RWPE2 (cell line): ENCODE measurements at regions not wholly inside any gene's neighbourhood (a gene's known extent, or its start where the extent isn't known, plus 50 kb on each side); places are given as distances from the start of the nearest gene placed in this dataset.

ENCODE experiments used
- ATAC-seq: fragments of 200-7000 bp; cut with Tn5 transposase; 3 replicates; pipeline ENCODE4 v1.9.1; 2021; ENCODE audit warnings: low read depth
- DNase-seq: peaks from one replicate; pipeline ENCODE4 v3.0.0-alpha.2; 2020; ENCODE audit warnings: low spot score
- H3K27ac ChIP-seq: fragments of 450-650 bp; 2 replicates; pipeline ENCODE4 v1.5.1; 2017; ENCODE audit warnings: mild to moderate bottlenecking; ENCODE audit not compliant: poor library complexity, severe bottlenecking
- H3K27me3 ChIP-seq: fragments of 250-450 bp; sonication (Bioruptor Pico); 2 replicates; pipeline ENCODE4 v1.5.1; 2021; ENCODE audit warnings: mild to moderate bottlenecking, moderate library complexity; ENCODE audit not compliant: insufficient read depth, poor library complexity, severe bottlenecking
- H3K36me3 ChIP-seq: fragments of 250-450 bp; sonication (Bioruptor Pico); 2 replicates; pipeline ENCODE4 v1.5.1; 2020; ENCODE audit warnings: low read depth, mild to moderate bottlenecking, moderate library complexity
- H3K4me1 ChIP-seq: fragments of 250-450 bp; sonication (Bioruptor Pico); 2 replicates; pipeline ENCODE4 v1.5.1; 2021; ENCODE audit warnings: mild to moderate bottlenecking, moderate library complexity; ENCODE audit not compliant: insufficient read depth, poor library complexity, severe bottlenecking
- H3K4me3 ChIP-seq: fragments of 250-450 bp; sonication (Bioruptor Pico); 2 replicates; pipeline ENCODE4 v1.5.1; 2021; ENCODE audit warnings: mild to moderate bottlenecking, moderate library complexity; ENCODE audit not compliant: severe bottlenecking
- H3K9me3 ChIP-seq: fragments of 250-450 bp; sonication (Bioruptor Pico); 2 replicates; pipeline ENCODE4 v1.5.1; 2021; ENCODE audit warnings: mild to moderate bottlenecking, moderate library complexity; ENCODE audit not compliant: severe bottlenecking
- TF ChIP-seq, protein P1 (sequence below): fragments of 450-650 bp; IDR thresholded peaks from one replicate; pipeline ENCODE4 v1.5.1; 2017; ENCODE audit warnings: mild to moderate bottlenecking, moderate library complexity; ENCODE audit not compliant: poor library complexity, severe bottlenecking

GRCh38 chr10:57809961-57810360, 457.7 kb downstream of the IPMK start:
- no peak for ATAC-seq
- Histone ChIP-seq H3K4me1 (peaks cover 12% of the 10 kb centered on the region), H3K27ac (no peak overlapping the region), H3K27me3 (no peaks in the 10 kb centered on the region), H3K9me3 (no peaks in the 10 kb centered on the region), H3K36me3 (no peaks in the 10 kb centered on the region), H3K4me3 (no peak overlapping the region)
- TF ChIP-seq, protein P1, sequence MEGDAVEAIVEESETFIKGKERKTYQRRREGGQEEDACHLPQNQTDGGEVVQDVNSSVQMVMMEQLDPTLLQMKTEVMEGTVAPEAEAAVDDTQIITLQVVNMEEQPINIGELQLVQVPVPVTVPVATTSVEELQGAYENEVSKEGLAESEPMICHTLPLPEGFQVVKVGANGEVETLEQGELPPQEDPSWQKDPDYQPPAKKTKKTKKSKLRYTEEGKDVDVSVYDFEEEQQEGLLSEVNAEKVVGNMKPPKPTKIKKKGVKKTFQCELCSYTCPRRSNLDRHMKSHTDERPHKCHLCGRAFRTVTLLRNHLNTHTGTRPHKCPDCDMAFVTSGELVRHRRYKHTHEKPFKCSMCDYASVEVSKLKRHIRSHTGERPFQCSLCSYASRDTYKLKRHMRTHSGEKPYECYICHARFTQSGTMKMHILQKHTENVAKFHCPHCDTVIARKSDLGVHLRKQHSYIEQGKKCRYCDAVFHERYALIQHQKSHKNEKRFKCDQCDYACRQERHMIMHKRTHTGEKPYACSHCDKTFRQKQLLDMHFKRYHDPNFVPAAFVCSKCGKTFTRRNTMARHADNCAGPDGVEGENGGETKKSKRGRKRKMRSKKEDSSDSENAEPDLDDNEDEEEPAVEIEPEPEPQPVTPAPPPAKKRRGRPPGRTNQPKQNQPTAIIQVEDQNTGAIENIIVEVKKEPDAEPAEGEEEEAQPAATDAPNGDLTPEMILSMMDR: no peak
- DNase-seq: no peak

DNA sequence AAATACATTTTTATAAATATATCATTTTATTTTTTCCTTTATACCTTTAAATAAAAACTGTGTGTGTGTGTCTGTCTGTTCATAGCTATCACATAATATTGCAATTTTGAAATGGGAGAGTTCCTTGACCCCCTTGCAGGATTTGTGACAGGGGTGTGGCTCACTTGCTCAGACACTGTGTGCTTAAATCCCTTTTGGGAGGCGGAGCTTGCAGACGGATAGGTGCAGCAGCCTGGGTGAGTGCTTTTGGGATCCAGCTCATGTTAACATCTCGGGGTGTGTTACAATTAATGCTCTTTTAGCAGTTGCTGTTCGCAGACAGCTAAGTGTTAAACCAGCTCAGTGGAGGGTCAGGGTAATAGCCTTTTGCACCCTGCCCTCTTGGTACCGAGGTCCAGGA, 459.8 kb downstream of the IPMK start:
- Histone ChIP-seq H3K36me3 (no peaks in the 10 kb centered on the region), H3K27me3 (no peaks in the 10 kb centered on the region), H3K4me1 (peaks cover 12% of the 10 kb centered on the region), H3K4me3 (no peak overlapping the region), H3K9me3 (no peaks in the 10 kb centered on the region), H3K27ac (no peak overlapping the region)
- ATAC-seq: no peak
- TF ChIP-seq, protein P1: no peak
- no peak for DNase-seq

DNA sequence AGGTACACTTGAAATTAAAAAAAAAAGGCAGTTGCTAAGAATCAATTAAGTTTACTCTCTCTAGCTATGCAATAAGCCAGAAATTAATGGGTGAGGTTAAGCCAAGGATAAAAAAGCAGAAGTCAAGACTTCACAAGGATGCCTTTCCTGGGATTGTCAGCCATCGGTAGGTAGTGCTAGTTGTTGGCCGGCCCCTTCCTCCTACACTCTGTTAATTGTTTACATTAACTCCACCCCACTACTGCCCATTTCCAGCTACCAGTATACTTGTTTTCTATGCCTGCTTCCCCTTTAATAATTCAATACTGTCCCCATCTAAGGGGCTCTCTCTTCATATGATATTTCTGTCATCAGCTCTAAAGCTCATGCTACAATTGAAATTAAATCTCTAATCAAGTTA, 461.0 kb downstream of the IPMK start:
- no peak for DNase-seq
- H3K4me3 ChIP-seq: no peak overlapping the region
- TF ChIP-seq, protein P1: no peak
- no peaks in the 10 kb centered on the region for H3K4me1 ChIP-seq
- no peaks in the 10 kb centered on the region for H3K36me3 ChIP-seq
- no peak for ATAC-seq
- H3K27ac ChIP-seq: no peak overlapping the region
- no peaks in the 10 kb centered on the region for H3K9me3 ChIP-seq
- no peaks in the 10 kb centered on the region for H3K27me3 ChIP-seq

- ATAC-seq: peak; percentile 86
- peaks cover 23% of the 10 kb centered on the region for H3K4me1 ChIP-seq
- TF ChIP-seq, protein P1: no peak
Observed at GRCh38 chr10:57799625-57800024, 468.1 kb downstream of the IPMK start.

DNA sequence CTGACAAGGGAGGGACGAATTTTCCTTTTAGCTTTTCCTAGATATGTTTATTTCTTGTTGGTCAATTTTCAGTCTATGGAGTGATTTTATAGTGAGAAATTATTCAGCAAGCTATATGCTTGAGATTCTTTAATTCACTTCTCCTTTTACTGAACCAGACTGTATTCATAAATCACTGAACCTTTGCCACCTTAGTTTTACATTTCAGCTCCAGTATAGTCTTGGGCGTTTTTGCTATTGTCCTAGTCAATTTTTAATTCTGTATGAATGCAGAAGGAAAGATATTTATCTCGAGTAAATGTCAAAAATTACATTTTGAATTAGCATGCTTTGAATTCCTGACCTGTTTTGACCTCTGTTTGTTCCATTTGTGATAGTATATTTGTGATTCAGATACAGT, 468.9 kb downstream of the IPMK start:
- Histone ChIP-seq H3K4me3 (no peak overlapping the region), H3K27me3 (no peaks in the 10 kb centered on the region), H3K9me3 (no peaks in the 10 kb centered on the region), H3K27ac (peak overlapping the region; percentile 37), H3K4me1 (peaks cover 23% of the 10 kb centered on the region), H3K36me3 (no peaks in the 10 kb centered on the region)
- no peak for DNase-seq
- TF ChIP-seq, protein P1: no peak
- ATAC-seq: no peak

More at GRCh38 chr10:57799625-57800024, 468.1 kb downstream of the IPMK start:
- no peaks in the 10 kb centered on the region for H3K27me3 ChIP-seq
- H3K27ac ChIP-seq: peak overlapping the region; percentile 37
- H3K36me3 ChIP-seq: no peaks in the 10 kb centered on the region
- H3K4me3 ChIP-seq: no peak overlapping the region
- DNase-seq: no peak
- H3K9me3 ChIP-seq: no peaks in the 10 kb centered on the region
